AG08395 (cell line): ENCODE measurements at regions not wholly inside any gene's neighbourhood (a gene's known extent, or its start where the extent isn't known, plus 50 kb on each side); places are given as distances from the start of the nearest gene placed in this dataset.
A peak's percentile ranks its signal among the peaks of the same experiment; 100 is the strongest.

Experiments
- DNase-seq: peaks from one replicate; pipeline ENCODE4 v3.0.0; 2012; ENCODE audit warnings: mixed read lengths, low spot score

DNA sequence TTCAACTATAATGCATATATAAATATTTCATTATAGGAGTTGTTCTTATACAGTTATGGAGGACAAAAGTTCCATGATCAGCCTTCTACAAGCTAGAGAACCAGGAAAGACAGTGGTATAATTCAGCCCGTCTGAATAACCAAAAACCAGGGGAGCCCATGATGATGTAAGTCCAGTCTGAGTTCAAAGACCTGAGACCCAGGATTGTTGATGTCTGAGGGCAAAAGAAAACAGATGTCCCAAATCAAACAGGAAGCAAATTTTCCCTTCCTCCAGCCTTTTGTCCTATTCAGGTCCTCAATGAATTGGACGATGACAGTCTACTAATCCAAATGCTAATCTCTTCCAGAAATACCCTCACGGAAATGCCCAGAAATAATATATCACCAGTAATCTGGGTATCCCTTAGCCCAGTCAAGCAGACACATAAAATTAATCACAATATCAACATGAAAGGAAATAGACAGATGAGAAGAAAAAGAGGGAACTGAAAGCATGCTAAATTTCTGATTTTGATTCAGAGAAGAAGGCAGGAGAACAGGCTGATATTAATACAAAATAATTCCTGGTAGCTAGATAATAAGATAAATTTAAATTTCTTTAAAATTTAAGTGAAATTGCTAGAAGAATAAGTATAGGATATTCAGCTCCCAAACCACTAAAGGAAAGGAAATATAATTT lies 255.6 kb upstream of the CTAGE1 start:
- DNase-seq = no peak

DNA sequence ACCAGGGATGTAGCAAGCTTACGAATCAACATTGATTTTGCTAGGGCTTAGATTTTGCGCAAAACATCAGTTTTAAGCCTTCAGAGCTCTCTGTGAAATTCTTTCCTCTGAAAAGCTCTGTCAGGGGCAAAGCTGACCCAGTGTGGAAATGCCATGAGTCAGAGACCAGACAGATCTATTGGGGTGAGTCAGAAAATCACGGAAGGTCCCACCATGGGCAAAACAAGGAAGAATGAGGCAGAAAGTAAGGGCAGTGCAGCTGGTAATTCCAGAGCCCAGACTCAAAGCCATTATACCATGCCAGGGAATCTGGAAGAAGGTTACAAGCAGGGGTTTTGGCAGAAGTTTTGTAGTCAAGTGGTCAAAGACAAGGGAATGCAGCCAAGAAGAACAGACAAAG lies 256.6 kb upstream of the CTAGE1 start:
- peak; percentile 89 for DNase-seq

DNA sequence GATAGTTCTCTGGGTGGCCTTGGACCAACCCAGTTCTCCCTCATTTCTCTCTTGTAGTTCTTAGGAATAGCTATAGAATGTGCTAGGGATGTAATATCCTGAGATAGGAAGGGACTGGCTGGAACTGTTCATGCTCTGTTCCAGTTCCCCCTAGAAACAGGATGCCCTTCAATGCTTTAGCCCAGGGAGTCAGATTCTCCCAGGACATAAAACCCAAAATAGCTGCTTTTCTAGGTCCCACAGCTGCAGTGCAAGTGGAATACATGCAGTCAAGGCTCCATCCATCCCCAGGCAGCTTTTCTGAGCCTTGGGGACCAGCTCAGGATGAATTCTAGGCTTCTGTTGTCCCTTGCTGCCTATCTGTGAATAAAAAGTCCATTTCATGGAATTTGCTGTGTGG lies 257.3 kb upstream of the CTAGE1 start:
- DNase-seq = no peak

DNA sequence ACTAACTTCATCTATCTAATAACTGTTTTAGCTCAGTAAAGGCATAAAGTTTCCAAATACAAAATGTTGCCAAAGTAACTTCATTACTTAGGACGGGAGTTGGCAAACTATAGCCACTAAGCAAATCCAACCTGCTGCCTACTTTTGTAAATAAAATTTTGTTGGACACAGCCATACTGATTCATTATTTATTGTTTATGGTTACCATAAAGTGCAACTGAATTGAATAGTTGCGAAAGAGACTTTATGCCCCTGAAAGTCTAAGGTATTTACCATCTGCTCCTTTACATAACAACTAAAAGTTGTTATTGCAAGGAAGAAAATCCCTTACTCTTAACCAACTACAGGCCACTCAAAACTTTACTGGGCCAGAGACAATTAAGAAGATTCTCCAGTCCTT lies 256.7 kb upstream of the RBBP8 start:
- no peak for DNase-seq

DNA sequence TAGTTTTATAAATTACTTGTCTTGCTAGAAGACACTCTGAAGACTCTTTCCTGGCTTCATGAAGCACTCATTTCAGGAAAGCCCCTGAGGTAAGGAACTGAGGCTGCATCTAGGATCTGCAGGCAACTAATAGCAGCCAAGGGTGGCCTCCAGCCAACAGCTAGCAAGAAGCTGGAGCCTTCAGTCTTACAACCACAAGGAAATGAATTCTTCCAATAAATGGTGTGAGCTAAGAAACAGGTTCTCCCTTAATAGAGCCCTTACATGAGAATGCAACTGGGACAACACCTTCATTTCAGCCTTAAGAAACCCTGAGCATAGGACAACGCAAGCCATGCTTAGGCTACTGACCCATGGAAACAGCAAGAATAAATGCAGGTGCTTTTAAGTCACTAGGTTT lies 254.6 kb upstream of the RBBP8 start:
- DNase-seq = no peak

DNA sequence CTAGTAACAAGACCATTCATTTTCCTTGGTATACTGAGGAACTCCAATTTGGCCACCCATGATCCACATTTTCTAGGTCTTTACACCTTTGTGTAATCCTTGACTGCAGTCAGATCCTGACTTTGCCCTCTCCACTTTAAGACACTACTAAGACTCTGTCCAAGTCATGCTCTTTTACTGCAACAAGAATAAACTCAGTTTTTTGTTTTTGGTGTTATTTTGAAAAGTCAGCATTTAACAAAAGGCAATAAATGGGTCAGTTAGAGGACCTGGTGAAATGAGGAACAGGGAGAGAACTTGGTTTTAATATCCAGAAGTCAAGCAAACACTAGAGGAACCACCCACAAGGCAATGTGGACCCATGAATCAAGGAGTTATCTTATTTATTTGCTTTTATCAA lies 252.2 kb upstream of the RBBP8 start:
- no peak for DNase-seq

DNA sequence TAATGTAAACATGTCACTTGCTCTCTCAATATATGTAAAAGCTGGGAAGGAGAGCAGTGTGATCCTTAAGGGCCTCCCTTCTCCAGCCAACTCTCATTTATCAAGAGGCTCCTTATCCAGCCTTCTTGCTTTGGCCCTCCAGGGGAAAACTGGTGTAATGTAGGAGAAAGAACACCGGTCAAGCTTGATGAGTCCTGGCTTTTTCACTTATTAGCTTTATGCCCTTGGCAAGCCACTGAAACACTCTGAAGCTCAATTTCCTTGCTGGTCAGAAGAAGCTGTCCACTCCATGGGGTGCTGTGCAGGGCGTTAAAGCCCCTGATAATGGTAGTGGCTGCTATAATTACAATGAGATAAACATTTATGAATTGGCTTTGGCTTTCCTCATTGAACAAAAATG lies 251.2 kb upstream of the RBBP8 start:
- no peak for DNase-seq

DNA sequence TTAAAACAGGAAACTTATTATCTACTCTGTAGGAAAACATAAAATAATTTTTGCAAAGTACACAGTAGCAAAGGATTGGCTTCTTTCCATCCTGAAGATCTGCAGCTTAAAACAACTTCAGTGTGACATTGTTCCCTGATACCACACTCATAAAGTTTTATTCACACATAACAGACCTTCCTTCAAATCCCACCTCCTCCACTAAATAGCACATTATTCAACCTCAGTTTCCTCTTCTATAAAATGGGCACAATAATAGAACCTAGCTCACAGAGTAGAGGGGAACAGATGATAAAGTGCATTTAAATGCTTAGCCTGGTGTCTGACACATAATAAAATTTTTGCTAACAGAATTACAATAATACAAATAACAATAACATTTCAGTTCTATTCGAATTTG lies 250.4 kb upstream of the RBBP8 start:
- no peak for DNase-seq

DNA sequence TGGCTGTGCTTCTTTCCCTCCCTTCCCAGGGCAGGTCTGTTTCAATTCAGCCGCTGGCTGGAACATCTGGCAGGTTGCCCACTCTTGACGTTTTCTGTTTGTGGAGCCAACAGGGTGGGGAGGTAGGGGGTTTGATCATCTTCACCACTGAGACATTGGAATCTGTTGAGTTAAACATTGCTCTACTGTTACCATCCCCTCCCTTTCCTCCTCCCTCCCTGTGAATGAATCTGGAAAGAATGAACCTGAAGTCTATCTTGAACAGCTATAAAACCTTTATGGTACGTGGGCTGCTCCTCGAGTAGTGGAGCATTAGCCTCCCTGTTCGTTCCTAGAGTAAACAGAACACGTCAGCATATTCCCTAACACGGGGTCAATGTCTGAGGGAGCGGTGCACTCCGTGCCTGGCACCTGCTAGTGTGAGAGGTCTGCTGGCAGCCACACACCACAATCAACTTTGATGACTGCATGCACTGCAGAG lies 249.9 kb upstream of the RBBP8 start:
- DNase-seq = peak; percentile 24

DNA sequence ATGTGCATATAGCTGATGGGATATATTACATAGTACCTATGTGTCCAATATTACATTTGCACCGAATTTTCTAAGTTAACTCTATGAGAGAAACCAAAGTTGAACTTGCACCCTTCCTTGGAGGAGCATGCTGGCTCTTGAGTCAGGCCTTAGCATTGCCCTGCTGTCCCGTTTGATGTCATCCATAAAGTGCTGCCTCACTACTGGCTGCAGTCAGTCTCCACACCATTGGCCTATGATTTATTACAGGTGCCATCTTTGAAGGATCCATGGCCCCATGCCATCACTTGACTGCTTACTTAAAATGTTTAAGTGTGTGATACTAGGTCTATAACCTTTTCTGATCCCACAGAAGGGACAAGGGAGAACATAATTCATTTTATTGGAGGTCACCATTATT lies 249.3 kb upstream of the RBBP8 start:
- DNase-seq = no peak

DNA sequence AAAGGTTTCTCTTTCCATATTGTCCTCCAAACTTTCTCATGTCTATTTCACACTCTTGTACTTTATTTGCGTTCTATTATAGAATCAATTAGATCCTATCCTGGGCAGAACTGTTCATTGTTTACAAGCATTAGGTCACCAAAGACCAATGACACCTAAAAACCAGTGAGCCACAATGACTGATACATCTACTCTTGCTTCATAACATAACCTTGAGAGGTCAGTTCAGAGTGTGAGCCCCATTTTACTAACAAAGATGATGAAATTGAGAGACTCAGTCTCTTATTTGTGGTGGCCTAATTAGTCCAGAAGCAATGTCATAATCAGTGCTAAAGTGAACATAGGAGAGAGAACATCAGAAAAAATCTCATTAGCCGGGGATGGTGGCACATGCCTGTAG lies 248.9 kb upstream of the RBBP8 start:
- no peak for DNase-seq

DNA sequence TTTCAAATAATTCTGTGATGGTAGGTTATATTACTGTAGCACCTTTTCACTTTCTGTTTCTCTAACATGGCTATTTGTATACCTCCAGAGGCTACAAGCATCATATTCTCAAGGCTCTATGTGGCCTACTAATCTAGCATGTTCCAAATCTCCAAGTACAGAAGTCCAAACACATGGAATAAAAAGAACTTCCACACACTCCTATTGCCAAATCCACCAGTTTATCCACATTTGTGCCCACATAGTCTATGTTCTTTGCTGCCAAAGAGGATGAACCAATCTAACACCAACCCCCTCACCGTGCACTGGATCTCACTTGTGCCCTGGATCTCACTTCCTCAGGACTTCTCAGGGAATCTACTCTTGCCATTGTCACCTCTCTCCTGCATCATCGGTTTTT lies 247.3 kb upstream of the RBBP8 start:
- DNase-seq = no peak

DNA sequence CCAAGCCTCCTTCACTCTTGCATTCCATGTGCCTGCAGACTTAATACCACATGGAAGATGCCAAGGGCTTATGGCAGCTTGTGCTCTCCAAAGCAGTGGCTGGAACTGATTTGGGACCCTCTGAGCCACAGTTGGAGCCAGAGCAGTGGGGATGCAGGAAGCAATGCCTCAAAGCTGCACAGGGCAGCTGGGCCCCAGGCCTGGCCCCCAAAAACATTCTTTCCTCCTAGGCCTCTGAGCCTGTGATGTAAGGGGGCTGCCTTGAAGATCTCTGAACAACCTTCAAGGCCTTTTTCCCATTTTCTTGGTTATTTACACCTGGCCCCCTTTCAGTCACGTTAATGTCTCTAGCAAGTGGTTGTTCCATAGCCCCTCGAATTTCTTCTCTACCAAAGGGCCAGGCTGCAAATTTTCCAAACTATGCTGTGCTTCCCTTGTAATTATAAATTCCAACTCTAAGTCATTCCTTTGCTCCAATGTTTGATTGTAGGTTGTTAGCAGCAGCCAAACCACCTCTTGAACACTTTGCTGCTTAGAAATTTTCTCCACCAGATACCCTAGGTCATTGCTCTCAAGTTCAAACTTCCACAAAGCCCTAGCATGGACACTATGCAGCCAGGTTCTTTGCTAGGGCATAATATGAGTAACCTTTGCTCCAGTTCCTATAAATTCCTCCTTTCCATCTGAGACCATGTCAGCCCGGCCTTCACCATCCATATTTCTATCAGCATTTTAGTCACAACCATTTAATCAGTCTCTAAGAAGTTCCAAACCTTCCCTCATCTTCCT lies 245.0 kb upstream of the RBBP8 start:
- no peak for DNase-seq

DNA sequence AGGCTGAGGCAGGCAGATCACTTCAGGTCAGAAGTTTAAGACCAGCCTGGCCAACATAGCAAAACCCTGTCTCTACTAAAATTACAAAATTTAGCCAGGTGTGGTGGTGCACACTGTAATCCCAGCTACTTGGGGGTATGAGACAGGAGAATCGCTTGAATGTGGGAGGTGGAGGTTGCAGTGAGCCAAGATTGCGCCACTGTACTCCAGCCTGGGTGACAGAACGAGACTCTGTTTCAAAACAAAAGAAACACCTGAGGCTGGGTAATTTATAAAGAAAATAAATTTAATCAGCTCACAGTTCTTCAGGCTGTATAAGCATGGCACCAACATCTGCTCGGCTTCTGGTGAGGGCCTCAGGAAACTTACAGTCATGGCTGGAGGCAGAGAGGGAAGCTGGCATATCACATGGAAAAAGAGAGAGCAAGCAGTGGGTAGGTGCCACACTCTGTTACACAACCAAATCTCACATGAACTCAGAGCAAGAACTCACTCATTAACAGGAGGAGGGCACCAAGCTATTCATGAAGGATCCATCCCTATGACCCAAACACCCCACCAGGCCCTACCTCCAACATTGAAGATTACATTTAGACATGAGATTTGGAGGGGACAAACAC lies 244.1 kb upstream of the RBBP8 start:
- DNase-seq = no peak

DNA sequence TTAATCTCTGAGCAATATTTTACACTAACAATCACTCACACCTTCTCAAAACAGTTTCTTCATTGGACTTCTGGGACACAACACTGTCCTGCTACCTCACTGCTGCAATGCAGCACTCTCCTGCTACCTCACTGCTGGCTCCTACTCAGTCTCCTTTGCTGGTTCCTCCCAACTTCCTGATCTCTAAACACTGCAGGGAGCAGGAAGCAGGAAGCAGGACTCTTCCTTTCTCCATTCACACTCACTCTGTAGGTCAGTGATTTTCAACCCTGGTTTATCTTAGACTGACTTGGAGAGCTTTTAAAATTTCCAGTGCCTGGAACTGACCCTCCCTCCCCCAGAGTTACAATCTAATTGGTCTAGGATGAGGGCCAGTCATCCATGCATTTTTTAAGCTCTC lies 243.4 kb upstream of the RBBP8 start:
- no peak for DNase-seq

DNA sequence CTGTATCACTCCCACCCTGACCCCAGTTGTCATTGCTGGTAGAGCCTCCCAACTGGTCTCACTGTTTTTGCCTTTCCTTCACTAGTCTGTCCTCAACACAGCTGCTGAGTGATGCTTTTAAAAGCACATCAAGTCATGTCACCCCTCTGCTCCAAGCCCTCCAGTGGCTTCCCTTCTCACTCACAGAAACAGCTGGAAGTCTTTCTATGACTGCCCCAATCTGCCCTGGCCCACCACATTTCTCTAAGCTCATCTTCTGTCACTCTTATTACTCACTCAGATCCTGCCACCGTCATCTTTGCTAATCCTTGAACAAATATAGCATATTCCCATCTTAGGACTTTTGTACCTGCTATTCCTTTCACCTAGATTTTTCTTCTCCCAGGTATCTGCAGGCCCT lies 242.6 kb upstream of the RBBP8 start:
- DNase-seq = no peak

DNA sequence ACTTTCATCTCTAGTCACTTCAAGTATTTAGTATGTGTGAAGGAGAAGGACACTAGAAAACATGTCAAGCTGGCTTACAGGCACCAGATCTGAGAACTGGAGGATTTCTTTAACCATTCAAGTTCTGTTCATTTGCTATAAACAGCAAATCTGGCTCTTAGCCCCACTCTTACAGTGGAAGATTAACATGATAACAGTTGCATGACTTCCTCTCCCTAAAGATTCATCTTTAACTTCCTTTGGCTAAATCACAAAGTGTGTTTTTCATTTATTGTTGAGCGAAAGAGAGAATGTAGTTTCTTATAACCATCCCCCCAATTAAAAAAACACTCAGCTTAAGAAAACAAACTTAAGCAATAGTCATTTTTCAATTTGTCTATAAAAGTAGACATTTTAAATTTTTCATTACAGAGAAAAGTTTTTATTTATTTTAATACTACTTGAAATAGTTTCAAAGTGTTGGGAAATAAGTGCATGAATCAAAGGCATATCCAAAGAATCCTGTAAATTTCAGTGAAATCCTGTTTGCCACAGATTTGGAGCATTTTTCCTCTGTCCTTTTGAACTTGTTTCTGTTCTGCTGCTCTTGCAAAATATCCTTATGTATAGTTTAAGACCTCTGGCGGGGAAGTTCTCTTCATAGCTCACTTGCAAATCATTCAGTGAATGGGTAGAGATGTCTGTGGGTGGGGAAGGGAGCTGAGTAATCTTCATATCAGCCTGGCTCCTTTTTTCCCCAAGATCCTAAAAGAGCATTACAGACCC lies 241.0 kb upstream of the RBBP8 start:
- peak; percentile 38 for DNase-seq

DNA sequence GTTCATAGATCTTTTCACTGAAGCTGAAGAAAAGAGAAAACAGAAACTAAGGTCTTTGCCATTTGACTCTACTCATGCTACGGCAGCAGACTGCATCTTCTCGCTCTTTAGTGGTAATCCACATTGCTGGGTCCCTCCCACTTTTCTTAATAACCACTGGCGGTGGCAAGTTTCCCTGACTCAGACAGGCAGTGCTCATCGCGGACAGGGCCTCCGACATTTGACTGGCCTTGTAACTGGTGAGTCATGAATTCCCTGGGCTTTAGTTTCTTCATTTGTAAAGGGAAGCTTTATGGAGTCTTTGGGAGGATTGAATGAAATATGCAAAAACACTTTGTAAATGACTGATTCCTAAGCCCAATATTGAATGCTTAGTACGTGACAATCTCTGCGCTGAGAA lies 238.2 kb upstream of the RBBP8 start:
- DNase-seq = peak; percentile 85

DNA sequence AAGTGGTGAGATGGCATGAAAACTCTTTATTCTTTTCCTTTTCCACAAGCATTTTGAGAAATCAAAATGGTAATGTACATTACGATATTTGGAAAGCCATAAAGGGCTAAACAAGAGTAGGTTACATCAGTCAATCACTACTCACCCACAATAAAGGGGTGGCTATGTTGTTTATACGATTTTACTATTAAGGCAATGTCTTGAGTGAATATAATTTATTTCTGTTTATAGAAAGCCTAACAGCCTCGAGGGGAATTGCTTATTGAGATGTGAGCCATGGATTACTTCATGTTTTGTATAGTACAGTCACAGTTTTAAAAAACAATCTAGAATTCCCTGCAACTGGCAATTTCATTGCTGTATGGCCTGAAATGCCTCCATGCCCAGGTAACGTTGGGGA lies 237.5 kb upstream of the RBBP8 start:
- no peak for DNase-seq

DNA sequence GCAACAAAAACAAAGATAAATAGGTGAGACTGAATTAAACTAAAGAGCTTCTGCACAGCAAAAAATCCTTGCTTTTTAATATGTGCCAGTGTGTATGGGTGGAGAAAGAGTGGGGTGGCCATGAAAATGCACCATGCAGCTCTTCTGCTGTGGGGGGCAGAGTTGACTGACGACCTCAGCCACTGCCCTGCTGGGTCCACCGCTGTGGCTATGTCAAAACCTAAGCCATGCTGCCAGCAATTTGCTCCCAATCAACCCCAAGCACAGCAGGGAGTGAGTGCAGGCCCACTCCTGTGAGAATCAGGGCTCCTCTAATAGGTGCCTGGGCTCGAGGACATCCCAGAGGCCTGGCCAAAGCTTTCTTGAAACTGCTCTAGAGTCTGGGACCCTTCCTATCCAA lies 235.6 kb upstream of the RBBP8 start:
- DNase-seq = no peak

DNA sequence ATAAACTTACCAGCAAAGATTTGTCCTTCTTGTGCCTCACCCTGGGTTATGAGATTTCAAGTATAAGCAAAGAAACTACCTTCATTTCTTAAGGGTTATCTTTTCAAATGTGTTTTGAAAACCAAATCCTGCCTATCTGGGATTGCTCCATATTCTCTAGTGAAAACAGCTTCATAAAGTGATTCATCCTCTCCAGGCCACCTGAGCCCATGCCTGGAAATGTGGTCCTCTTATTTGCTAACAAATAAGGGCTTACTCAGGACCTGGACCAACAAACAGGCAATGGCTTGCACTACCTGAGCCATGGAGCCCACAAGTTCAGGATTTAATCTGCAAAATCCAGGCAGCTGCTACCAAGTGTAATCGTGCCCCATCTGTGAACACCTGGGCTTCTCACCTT lies 234.4 kb upstream of the RBBP8 start:
- DNase-seq = no peak

DNA sequence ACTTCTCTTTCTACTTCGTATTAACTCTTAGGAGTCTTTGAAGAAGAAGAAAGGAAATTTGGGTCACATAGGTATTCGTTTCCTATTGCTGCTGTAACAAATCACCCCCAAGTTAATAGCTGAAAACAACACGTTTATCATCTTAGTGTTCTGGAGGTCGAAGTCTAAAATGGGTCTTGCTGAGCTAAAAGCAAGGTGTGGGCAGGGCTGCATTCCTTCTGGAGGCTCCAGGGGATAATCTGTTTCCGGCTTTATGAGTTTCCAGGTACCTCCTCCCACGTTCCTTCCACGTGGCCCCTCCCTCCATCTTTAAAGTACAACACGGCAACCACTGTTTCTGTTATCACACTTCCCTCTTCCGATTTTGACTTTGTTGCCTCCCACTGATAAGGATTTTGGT lies 233.5 kb upstream of the RBBP8 start:
- DNase-seq = no peak

DNA sequence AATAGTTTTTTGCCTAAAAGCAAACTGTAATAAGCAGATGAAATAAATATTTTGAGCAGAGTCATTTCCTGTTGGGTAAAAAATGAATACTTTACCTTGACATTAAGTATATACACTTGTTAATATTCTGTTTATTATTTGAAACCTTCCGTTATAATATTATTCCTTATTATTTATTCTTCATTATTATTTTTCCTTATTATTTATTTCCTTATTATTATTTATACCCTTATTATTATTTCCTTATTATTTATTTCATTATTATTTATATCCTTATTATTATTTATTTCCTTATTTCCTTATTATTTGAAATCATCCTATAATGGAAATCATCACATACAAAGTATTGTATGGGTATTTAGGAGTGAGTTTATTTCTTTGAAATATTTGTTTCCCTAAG lies 232.2 kb upstream of the RBBP8 start:
- DNase-seq = no peak
